ENCODE measurements at regions not wholly inside any gene's neighbourhood (a gene's known extent, or its start where the extent isn't known, plus 50 kb on each side); places are given as distances from the start of the nearest gene placed in this dataset.

DNA sequence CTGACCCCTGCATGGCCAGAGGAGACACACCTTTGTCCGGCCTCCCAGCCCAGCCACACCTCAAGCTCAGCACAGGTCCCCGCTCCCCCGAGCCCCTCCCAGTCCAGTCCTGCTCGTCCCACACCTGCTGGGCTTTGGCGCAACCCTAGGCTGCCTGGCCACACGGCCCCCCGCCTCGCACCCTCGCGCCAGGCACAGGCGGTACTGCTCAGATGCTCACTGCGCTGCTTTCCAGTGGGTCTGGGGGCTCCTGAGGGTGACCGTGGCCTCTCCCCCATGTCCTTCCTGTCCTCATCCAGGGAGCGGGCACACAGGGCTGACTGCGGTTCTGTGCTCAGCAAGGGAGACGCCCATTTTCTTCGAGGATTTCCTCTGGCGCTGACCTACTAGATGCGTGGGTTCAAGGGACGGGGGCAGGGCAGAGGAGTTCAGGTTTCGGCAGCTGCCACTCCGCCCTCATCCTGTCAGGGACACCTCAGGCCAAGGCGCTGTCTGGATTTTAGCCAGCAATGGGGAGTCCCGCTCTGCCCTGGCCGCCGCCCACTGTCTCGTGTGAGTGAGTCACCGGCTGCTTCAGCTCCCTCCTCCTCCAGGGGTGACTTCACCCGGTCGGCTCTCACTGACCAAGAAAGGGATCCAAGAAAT lies 118.0 kb upstream of the ZNF469 start (continued):
- TF ChIP-seq, protein P1, sequence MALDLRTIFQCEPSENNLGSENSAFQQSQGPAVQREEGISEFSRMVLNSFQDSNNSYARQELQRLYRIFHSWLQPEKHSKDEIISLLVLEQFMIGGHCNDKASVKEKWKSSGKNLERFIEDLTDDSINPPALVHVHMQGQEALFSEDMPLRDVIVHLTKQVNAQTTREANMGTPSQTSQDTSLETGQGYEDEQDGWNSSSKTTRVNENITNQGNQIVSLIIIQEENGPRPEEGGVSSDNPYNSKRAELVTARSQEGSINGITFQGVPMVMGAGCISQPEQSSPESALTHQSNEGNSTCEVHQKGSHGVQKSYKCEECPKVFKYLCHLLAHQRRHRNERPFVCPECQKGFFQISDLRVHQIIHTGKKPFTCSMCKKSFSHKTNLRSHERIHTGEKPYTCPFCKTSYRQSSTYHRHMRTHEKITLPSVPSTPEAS (tag by site-specific recombination; IDR thresholded peaks at IDR 0.05) = no peak
- TF ChIP-seq, protein P2, sequence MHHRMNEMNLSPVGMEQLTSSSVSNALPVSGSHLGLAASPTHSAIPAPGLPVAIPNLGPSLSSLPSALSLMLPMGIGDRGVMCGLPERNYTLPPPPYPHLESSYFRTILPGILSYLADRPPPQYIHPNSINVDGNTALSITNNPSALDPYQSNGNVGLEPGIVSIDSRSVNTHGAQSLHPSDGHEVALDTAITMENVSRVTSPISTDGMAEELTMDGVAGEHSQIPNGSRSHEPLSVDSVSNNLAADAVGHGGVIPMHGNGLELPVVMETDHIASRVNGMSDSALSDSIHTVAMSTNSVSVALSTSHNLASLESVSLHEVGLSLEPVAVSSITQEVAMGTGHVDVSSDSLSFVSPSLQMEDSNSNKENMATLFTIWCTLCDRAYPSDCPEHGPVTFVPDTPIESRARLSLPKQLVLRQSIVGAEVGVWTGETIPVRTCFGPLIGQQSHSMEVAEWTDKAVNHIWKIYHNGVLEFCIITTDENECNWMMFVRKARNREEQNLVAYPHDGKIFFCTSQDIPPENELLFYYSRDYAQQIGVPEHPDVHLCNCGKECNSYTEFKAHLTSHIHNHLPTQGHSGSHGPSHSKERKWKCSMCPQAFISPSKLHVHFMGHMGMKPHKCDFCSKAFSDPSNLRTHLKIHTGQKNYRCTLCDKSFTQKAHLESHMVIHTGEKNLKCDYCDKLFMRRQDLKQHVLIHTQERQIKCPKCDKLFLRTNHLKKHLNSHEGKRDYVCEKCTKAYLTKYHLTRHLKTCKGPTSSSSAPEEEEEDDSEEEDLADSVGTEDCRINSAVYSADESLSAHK (tag by site-specific recombination; IDR thresholded peaks at IDR 0.05) = no peak
- no peak for TF ChIP-seq ZNF274 (IDR thresholded peaks at IDR 0.05; ENCODE audit: low read length)
- no peak for TF ChIP-seq ZNF274 (tag by site-specific recombination; IDR thresholded peaks at IDR 0.05; ENCODE audit: borderline replicate concordance)
- TF ChIP-seq ZNF610 (tag by site-specific recombination; IDR thresholded peaks at IDR 0.05; ENCODE audit: borderline replicate concordance) = no peak
- TF ChIP-seq, protein P3, sequence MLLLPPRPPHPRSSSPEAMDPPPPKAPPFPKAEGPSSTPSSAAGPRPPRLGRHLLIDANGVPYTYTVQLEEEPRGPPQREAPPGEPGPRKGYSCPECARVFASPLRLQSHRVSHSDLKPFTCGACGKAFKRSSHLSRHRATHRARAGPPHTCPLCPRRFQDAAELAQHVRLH (tag by site-specific recombination; IDR thresholded peaks at IDR 0.05) = no peak
- no peak for TF ChIP-seq ZBTB1 (tag by site-specific recombination; IDR thresholded peaks at IDR 0.05)
- no peak for TF ChIP-seq ZNF473 (tag by site-specific recombination; IDR thresholded peaks at IDR 0.05)
- no peak for TF ChIP-seq ZNF530 (tag by site-specific recombination; IDR thresholded peaks at IDR 0.05; ENCODE audit: low read depth)
- TF ChIP-seq, protein P4, sequence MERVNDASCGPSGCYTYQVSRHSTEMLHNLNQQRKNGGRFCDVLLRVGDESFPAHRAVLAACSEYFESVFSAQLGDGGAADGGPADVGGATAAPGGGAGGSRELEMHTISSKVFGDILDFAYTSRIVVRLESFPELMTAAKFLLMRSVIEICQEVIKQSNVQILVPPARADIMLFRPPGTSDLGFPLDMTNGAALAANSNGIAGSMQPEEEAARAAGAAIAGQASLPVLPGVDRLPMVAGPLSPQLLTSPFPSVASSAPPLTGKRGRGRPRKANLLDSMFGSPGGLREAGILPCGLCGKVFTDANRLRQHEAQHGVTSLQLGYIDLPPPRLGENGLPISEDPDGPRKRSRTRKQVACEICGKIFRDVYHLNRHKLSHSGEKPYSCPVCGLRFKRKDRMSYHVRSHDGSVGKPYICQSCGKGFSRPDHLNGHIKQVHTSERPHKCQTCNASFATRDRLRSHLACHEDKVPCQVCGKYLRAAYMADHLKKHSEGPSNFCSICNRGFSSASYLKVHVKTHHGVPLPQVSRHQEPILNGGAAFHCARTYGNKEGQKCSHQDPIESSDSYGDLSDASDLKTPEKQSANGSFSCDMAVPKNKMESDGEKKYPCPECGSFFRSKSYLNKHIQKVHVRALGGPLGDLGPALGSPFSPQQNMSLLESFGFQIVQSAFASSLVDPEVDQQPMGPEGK (tag by site-specific recombination; IDR thresholded peaks at IDR 0.05) = peak; percentile 41
- no peak for TF ChIP-seq MYNN (tag by site-specific recombination; IDR thresholded peaks at IDR 0.05; ENCODE audit: borderline replicate concordance)
- peak; percentile 49 for TF ChIP-seq ZNF629 (tag by site-specific recombination; IDR thresholded peaks at IDR 0.05)
- TF ChIP-seq ZNF426 (tag by site-specific recombination; IDR thresholded peaks at IDR 0.05) = no peak
- no peak for TF ChIP-seq ZNF121 (tag by site-specific recombination; IDR thresholded peaks at IDR 0.05)
- TF ChIP-seq ZEB2 (tag by site-specific recombination; IDR thresholded peaks at IDR 0.05) = peak; percentile 39; the same call in 1 of the 2 replicates
- no peak for TF ChIP-seq FEZF1 (tag by site-specific recombination; IDR thresholded peaks at IDR 0.05)
- TF ChIP-seq, protein P5, sequence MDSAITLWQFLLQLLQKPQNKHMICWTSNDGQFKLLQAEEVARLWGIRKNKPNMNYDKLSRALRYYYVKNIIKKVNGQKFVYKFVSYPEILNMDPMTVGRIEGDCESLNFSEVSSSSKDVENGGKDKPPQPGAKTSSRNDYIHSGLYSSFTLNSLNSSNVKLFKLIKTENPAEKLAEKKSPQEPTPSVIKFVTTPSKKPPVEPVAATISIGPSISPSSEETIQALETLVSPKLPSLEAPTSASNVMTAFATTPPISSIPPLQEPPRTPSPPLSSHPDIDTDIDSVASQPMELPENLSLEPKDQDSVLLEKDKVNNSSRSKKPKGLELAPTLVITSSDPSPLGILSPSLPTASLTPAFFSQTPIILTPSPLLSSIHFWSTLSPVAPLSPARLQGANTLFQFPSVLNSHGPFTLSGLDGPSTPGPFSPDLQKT (IDR thresholded peaks at IDR 0.05; ENCODE audit: borderline replicate concordance, low read depth, low read length) = no peak
- TF ChIP-seq ZFHX2 (tag by site-specific recombination; conservative IDR thresholded peaks at IDR 0.05) = peak; percentile 88
- peak; percentile 53; the same call in 1 of the 2 replicates for TF ChIP-seq KLF7 (tag by site-specific recombination; IDR thresholded peaks at IDR 0.05; ENCODE audit: borderline replicate concordance)
- no peak for TF ChIP-seq ZNF571 (tag by site-specific recombination; IDR thresholded peaks at IDR 0.05)
- TF ChIP-seq KLF9 (tag by site-specific recombination; IDR thresholded peaks at IDR 0.05; ENCODE audit: low read depth) = peak; percentile 81
- no peak for TF ChIP-seq ZNF140 (tag by site-specific recombination; IDR thresholded peaks at IDR 0.05)
- TF ChIP-seq WT1 (tag by site-specific recombination; IDR thresholded peaks at IDR 0.05) = peak; percentile 61
- TF ChIP-seq ZBTB17 (tag by site-specific recombination; IDR thresholded peaks at IDR 0.05) = no peak; the same call in none of the 2 replicates
- no peak for TF ChIP-seq ZNF76 (tag by site-specific recombination; IDR thresholded peaks at IDR 0.05; ENCODE audit: borderline replicate concordance, low read depth)
- TF ChIP-seq ZNF558 (tag by site-specific recombination; IDR thresholded peaks at IDR 0.05) = no peak
- TF ChIP-seq SP7 (tag by site-specific recombination; IDR thresholded peaks at IDR 0.05) = 0 out of 2 replicates have a peak, but pooled peaks have one; percentile 66
- TF ChIP-seq KLF8 (tag by site-specific recombination; IDR thresholded peaks at IDR 0.05) = peak; percentile 55
- TF ChIP-seq SCRT2 (tag by site-specific recombination; IDR thresholded peaks at IDR 0.05) = no peak
- TF ChIP-seq ZNF555 (tag by site-specific recombination; conservative IDR thresholded peaks at IDR 0.05) = no peak
- TF ChIP-seq, protein P6, sequence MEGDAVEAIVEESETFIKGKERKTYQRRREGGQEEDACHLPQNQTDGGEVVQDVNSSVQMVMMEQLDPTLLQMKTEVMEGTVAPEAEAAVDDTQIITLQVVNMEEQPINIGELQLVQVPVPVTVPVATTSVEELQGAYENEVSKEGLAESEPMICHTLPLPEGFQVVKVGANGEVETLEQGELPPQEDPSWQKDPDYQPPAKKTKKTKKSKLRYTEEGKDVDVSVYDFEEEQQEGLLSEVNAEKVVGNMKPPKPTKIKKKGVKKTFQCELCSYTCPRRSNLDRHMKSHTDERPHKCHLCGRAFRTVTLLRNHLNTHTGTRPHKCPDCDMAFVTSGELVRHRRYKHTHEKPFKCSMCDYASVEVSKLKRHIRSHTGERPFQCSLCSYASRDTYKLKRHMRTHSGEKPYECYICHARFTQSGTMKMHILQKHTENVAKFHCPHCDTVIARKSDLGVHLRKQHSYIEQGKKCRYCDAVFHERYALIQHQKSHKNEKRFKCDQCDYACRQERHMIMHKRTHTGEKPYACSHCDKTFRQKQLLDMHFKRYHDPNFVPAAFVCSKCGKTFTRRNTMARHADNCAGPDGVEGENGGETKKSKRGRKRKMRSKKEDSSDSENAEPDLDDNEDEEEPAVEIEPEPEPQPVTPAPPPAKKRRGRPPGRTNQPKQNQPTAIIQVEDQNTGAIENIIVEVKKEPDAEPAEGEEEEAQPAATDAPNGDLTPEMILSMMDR (tag by site-specific recombination; IDR thresholded peaks at IDR 0.05) = no peak
- TF ChIP-seq ZNF549 (tag by site-specific recombination; IDR thresholded peaks at IDR 0.05) = no peak
